ENCODE measurements at regions not wholly inside any gene's neighbourhood (a gene's known extent, or its start where the extent isn't known, plus 50 kb on each side); places are given as distances from the start of the nearest gene placed in this dataset.
A peak's percentile ranks its signal among the peaks of the same experiment; 100 is the strongest.
"Not testable (repeated sequence)": the region's sequence is repeated elsewhere in the genome, so short reads cannot be mapped to it uniquely, and the experiment has no call there.

DNA sequence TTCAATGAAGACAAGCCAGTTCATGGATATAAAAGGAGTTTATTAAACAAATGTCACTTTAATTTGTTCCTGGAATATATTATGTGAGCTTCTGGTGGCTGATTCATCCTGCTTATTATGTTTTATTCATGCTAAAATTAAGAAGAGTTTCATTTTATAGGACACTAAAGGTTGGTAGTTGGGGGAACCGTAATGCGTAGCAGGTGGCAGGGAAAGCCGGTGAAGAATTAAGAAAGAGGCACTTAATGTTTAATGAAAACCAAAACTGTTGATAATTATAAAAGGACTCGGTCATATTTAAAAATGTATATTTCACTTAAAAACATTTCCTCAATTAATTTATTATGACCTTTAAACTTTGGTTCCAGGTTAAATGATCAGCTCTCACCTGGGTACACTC, 94.3 kb downstream of the XKR3 start:
- not testable (repeated sequence) for DNase-seq

DNA sequence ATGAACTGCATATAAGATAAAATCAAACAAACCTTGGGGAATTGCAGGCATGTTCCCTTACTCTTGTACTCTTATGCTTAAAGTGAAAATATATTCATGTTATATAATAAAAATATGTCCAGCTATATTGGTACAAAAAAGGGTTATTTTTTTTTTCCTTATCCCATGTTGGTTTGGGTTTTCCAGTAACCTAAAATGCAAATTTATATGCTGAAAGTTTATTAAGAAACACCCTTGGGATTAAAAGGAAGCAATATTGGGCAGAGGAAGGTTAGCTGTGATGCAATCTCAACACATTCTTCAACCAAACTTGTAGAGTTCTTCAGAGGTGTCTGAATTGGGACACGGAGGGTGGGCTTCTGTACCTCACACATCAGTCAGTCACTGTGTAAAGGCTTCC, 97.7 kb downstream of the XKR3 start:
- peak in 1 of 3 donors; percentile 27 for DNase-seq

DNA sequence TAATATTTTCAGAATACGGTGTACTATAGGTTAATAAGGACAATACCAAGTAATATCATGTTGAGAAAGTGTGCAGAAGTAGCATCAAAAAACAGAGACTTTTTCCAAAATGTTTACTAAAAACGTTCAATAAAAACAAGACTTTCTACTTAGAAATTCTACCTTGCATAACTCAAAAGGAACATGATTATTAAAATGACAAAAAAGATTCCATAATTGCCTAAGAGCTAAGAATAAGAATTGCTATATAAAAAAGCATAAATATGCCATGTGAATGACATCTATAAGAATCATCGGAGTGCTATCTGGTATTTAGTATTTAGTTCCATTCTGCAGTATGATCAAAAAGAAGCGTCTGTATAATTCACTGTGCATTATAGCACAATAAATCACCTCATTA, 102.0 kb downstream of the XKR3 start:
- peak in 2 of 3 donors; percentile 46 to 50 for DNase-seq

DNA sequence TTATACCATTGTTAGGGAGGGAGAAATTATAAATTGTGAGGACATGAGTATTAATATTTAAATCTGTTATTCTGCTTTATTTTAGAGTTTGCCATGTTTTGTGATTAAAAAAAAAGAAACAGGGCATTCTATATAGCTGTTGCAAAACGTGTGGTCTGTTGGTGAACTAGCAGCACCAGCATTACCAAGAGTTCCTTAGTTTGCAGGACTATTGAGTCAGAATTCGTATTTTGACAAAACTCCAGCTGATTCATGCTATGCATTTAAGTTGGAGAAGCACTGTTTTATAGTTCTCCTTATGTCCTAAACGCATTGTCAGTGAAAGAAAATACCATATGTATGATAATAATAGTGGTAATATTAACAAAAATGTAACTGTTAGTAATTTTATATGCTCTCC, 102.6 kb downstream of the XKR3 start:
- peak; percentile 70 to 95 (median 92) for DNase-seq

DNA sequence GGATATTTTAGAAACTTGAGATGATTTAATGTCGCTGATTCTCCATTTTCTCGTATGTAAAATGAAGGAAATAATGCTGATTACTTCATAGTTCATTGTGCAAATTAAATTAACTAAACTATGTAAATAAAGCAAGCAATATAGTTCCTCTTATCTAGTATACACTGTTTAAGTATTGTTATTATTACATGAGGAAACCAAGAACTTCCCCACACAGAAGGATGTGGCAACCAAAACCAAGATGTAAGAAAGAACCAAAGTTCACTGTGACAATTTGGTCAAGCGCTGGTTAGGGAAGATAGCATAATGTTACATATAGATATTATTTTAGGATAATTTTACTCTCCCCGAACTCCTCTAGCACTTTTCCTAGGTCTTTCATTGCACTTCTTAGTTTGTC, 103.2 kb downstream of the XKR3 start:
- peak; percentile 64 to 84 (median 82) for DNase-seq

DNA sequence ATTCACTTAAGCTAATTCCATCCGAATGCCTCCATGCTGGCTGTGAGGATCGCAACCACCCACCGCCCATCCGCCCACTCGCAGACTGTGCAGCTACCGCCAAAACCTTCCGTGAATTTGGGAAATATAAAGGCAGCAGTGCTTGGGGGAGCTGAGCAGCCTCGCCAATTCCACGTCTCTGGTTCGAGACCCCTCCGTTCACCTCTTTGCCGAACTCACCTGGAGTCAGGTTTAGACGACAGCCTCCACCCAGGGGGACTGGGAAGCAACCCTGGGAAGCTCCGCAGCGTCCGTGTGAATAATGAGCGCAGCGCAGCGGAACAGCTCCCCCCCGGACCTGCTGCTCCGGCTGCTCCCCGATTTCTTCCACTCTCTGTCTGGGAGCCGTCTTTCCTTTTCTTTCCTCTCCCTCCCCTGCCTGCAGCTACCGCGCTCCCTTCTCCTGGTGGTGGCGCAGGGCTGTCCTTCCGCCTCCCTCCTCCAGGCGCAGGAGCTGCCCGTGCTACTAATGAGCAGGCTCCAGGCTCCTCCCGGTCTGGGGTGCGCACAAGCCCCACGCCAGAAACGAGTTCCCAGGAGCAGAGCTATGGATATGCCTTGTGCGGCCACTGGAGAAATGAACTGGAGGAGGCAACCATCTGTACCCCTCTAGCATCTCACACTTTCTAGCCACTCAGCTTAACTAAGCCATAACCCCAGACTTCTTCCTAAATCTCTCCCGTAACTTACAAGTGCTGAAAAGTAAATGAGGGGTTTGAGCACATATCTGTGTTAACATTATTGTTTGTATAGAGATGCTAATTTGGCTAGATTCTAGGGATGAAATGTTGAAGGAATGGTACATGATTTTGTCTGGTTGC, 107.3 kb downstream of the XKR3 start:
- DNase-seq, result no peak

DNA sequence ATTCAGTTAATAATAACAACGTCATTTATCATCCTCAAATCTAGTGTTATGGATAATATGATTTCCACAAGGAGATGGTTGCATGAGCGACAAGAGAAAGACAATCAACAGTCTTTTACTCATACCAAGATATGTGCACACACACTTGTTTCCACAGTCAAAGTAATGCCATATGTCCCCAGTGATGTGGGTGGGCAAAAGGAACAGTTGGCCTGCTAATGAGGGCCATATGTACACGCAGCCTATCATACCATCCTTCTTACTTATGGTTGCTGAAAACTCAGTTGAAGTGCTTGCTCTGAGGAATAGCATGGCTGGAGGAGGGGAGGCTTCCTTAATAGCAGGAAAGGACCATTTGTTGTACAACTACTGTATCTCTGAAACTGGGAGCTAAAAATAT, 110.6 kb downstream of the XKR3 start:
- DNase-seq, result not testable (repeated sequence)

DNA sequence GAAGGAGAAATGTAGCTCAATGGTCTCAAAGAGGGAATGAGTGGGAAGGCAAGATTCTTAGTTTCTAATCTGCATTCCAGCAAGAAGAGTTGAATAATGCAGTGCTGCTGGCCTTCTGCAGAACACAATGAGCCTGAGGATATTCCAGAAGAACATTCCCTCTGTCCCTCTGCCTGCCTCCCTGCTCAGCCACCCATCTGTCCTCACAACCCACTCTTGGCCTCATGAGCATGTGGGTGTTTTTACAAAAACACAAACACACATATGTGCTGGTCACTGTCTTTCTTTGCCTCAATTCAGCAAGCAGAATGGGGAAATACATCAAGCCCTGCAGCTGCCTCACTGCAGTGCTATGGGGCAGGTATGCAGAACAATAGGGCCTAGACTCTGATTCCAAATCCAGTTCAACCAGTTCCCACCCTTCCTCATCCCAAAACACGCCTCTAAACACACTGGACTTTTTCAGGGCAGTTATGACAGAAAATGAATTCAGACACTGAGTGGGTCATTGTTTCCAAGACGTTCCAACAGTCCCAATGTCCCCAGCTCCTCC, 109.8 kb upstream of the CCT8L2 start:
- not testable (repeated sequence) for DNase-seq

DNA sequence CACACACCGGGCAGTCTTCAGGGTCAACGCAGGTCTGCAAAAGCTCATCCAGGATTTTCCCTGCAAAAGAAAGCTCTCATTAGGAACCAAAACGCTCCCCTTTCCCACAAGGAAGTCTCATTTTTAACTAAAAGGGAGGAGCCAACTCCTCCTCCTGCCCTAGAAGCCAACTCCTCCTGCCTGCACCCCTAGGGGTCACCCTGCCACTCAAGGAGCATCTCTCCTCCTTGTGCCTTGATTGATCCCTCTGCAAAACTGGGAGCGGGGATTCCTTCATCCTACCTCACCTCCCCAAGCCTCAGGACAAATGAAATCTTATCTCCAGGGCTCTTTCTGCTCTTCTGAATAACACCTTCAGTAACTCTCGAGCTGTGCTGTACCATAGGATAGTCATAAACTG, 107.8 kb upstream of the CCT8L2 start:
- DNase-seq, result not testable (repeated sequence)

DNA sequence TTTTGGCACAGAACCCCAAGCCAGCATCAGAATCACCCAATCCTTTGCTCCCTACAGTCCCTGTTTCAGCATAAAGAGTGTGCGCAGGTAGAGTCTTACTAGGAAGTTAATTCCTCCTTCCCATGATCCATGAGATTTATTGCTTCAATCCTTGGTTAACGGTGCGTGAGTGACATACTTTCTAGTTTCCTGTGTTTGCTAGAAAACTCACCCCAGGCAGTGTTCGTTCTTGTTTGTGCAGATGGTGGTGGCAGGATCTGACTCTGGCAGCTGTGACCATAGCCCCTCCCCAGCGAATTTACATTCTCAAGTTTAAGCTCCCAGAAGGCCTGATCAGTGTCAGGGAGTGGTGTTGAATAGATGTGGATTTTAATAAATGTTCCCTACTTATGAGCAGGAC, 106.7 kb upstream of the CCT8L2 start:
- no peak for DNase-seq

DNA sequence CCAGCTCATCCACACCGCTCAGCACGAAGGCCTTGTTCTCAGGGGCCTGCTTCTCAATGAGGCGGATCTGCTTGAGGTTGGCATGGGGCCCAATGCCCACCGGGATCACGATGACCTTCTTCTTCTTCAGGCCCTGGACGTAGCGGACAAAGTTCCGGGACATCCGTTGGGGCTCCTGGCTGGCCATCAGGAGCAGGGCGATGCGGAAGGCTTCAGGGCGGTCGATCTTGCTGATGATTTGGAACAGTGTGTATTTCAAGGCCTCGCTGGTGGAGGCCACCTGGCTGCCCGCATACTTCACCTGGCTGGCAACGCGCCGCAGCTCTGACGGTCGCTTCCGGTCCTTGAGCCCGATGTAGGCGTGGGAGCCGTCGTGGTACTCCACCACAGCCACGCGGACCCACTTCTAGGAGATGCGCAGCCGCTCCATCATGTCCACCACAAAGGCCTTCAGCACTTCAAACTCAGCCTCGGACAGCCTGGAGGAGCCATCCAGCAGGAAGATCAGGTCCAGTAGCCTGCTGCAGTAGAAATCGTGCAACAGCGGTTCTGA, 105.0 kb upstream of the CCT8L2 start:
- not testable (repeated sequence) for DNase-seq

DNA sequence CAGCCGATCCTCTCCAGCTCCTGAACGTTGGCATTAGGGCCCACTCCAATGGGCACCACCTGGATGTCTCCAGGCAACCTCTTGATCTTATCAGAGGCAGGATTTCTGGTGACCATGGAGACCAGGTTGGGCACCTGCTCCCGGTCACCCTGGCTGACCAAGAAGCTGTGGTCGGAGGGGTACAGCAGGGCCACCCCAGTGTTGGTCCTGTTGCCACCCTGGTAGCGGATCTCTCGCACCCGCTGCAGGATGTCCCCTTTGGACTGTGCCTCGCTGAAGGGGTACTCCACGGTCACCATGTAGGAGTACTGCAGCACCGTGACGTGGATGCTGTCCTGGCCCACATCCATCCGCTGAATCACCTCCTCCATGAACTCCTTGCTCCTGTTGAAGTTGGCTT, 104.3 kb upstream of the CCT8L2 start:
- not testable (repeated sequence) for DNase-seq

DNA sequence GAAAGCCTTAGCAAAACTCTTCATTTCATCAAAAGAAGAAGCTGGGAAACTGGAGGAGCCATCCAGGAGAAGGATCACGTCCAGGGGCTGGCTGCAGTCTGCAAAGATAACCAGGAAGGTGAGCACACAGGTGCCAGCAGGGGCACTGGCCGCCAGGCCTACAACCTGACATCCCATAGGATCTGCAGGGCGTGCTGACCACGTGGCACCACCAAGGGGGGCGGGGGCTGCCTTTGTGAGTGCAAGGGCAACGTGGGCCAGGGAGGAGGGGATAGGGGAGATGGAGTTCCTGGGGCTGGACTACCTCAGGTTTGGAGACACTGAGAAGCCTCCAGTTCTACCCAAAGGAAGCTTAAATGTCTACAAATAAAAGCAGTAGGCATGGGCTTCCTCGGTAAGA, 102.7 kb upstream of the CCT8L2 start:
- DNase-seq, result no peak

DNA sequence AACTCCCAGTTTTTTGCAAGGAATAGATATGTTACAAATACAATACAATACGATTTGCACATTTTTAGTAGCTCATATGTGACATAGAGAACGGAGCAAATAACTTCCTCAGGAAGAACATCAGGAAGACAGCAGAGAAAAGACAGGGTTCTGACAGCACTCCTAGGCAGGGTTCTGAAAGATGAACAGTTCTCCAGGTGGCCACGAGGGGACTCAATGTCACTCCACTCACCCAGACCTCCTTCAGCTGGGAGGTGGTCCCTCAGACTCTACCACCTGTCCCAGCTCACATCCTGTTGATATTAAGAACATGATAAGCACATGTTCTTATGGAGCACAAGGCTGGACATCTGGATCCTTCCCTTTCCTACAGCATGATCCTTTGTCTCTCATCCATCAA, 101.1 kb upstream of the CCT8L2 start:
- not testable (repeated sequence) for DNase-seq

DNA sequence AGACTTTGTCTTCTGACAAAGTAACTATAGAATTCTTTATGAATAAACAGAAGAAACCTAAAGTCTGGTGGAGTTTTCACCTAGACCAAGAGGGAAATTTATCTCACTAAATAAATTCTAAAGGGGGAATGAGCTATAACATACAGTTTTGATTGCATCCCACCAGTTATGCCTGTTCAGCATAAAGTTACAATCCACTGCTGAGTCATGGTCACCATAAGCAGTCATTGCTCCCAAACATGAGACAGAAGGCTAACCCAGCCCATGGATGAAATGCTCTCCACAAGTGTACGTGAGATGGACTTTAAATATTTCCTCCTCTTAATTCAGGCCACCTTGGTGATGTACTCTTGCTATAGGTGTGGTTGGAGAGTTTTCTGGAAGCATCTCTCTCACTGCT, 96.7 kb upstream of the CCT8L2 start:
- DNase-seq, result not testable (repeated sequence)

DNA sequence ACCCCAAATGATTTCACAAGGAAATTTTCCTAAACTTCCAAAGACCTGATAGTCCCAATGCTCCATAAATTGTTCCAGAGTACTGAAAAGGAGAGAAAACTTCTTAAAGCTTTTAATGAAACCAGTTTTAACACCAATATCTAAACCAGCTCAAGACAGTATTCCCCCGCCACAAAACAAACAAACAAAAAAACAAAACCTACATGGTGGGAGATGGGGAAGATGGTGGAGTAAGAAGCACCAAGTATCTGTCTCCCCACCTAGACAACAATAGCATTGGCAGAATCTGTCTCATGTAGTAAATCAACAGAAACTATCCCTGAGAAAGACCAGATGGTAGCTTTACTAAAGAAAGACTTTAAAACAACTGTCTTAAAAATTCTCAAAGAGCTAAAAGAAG, 88.7 kb upstream of the CCT8L2 start:
- DNase-seq, result not testable (repeated sequence)

DNA sequence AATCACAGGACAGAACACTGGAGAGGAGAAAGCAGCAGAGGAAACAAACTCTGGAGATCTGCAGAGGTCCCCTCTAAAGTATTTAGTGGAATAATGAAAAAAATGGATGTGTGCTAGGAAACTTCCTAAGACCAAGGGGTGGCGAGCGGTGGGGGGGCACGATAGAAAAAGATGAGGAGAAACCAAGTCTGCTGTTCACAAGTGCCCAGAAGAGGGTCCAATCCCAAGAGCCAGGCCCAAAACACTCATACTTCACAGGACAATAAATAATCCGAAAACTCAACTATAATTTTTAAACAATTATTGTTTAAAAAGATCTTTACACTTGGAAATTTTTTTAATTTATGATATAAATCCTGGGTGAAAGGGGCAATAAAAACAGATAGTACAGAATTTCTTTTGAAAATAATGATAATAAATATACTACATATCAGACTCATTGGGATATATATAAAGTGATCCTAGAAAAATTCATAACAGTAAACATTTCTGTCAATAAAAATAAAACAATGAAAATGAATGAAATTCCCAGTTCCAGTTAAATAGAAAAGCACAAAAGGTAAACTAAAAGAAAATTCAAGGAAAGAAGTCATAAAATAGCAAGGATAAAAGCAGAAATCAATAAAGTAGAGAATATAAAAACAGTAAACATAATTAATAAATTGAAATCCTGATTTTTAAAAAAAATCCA, 87.7 kb upstream of the CCT8L2 start:
- not testable (repeated sequence) for DNase-seq

DNA sequence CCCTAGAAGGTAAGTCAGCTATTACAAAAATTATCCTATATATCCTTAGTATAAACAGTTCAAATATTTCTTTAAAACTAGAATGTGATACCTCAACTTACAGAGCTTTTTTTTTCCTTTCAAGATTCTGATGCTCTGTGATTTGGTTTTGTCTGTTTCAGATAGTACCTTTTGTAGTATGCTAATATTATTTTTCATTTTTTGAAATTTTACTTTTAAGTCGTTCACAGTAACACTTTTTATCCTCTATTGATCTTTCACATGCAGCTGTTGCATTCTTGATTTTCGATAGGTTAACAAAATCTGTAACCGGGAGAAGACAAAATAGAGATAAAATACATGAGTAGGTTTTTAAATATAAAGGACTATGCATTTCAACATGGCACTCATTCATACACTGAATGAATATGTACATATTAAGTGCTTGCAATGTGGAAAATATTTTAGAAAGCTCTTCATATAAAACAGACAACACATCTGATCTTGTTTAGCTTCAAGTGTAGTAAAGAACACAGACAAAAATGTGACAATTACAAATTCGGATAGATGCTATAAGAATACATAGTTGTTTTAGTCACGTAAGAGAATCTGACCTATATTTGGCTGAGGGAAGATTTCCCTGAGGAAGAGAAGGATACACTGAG, 86.7 kb upstream of the CCT8L2 start:
- not testable (repeated sequence) for DNase-seq

DNA sequence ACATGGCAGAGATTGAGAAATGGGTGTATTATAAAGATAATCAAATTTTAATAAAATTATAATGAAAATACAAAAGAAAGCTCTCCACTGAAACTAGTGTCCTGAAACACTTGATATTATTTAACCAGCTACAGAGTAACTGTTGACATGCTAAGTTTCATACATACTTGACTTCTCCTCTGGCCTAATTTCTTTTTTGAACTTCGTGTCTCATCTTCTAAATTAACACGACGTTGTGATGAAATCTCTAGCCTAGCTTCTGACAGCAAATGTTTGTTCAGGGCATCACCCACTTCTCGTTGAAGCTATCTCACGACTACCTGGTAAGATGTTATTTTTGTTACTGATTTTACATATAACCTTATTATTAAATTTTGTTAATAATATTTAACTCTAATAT, 80.8 kb upstream of the CCT8L2 start:
- DNase-seq, result not testable (repeated sequence)

DNA sequence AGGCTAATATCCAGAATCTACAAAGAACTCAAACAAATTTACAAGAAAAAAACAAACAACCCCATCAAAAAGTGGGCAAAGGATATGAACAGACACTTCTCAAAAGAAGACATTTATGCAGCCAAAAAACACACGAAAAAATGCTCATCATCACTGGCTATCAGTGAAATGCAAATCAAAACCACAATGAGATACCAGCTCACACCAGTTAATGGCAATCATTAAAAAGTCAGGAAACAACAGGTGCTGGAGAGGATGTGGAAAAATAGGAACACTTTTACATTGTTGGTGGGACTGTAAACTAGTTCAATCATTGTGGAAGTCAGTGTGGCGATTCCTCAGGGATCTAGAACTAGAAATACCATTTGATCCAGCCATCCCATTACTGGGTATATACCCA, 73.0 kb upstream of the CCT8L2 start:
- not testable (repeated sequence) for DNase-seq

DNA sequence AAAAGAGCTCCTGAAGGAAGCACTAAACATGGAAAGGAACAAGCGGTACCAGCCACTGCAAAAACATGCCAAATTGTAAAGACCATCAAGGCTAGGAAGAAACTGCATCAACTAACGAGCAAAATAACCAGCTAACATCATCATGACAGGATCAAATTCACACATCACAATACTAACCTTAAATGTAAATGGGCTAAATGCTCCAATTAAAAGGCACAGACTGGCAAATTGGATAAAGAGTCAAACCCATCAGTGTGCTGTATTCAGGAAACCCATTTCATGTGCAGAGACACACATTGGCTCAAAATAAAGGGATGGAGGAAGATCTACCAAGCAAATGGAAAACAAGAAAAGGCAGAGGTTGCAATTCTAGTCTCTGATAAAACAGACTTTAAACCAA, 69.7 kb upstream of the CCT8L2 start:
- DNase-seq, result not testable (repeated sequence)

DNA sequence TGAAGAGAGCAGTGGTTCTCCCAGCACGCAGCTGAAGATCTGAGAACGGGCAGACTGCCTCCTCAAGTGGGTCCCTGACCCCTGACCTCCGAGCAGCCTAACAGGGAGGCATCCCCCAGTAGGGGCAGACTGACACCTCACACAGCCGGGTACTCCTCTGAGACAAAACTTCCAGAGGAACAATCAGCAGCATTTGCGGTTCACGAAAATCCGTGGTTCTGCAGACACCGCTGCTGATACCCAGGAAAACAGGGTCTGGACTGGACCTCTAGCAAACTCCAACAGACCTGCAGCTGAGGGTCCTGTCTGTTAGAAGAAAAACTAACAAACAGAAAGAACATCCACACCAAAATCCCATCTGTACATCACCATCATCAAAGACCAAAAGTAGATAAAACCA, 68.4 kb upstream of the CCT8L2 start:
- not testable (repeated sequence) for DNase-seq

DNA sequence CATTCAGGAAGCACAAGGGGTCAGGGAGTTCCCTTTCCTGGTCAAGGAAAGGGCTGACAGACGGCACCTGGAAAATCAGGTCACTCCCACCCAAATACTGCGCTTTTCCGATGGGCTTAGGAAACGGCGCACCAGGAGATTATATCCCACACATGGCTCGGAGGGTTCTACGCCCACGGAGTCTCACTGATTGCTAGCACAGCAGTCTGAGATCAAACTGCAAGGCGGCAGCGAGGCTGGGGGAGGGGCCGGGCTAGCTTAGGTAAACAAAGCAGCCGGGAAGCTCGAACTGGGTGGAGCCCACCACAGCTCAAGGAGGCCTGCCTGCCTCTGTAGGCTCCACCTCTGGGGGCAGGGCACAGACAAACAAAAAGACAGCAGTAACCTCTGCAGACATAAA, 68.0 kb upstream of the CCT8L2 start:
- not testable (repeated sequence) for DNase-seq
